NB4 (cell line): ENCODE measurements at regions not wholly inside any gene's neighbourhood (a gene's known extent, or its start where the extent isn't known, plus 50 kb on each side); places are given as distances from the start of the nearest gene placed in this dataset.

Experiments
- CTCF ChIP-seq: IDR thresholded peaks from one replicate; pipeline ENCODE4 v1.5.1; 2012; ENCODE audit warnings: low read depth, low read length
- MAX ChIP-seq: IDR thresholded peaks from 2 replicates; pipeline ENCODE4 v1.6.1; 2011; ENCODE audit warnings: low read depth, low read length
- MYC ChIP-seq: IDR thresholded peaks from 2 replicates; pipeline ENCODE4 v1.6.1; 2011; ENCODE audit warnings: low read depth, low read length
- POLR2A ChIP-seq: IDR thresholded peaks from 2 replicates; pipeline ENCODE4 v1.6.1; 2011; ENCODE audit warnings: mild to moderate bottlenecking; ENCODE audit not compliant: insufficient read length; ENCODE audit errors: extremely low read depth

- TF ChIP-seq CTCF (no peak), POLR2A (no peak), MAX (no peak), MYC (no peak)
These were observed 91.5 kb upstream of the FAM47A start for GRCh38 chrX:34223574-34223973.
